HL-60 (cell line): ENCODE measurements at regions not wholly inside any gene's neighbourhood (a gene's known extent, or its start where the extent isn't known, plus 50 kb on each side); places are given as distances from the start of the nearest gene placed in this dataset.

Source experiments
- DNase-seq, 2 experiments: peaks; one replicate each; pipeline ENCODE4 v3.0.0-alpha.2; 2010 to 2020; ENCODE audit warnings: low read depth in 1 of 2, low spot score in 1 of 2
- H3K27ac ChIP-seq: fragments of 250-450 bp; sonication (Bioruptor Pico); replicated peaks from 2 replicates; pipeline ENCODE4 v1.5.1; 2020; ENCODE audit warnings: mild to moderate bottlenecking, moderate library complexity
- H3K27me3 ChIP-seq: fragments of 250-450 bp; sonication (Bioruptor Pico); 2 replicates; pipeline ENCODE4 v1.5.1; 2021; ENCODE audit warnings: mild to moderate bottlenecking, moderate library complexity; ENCODE audit not compliant: insufficient read depth, poor library complexity, severe bottlenecking
- H3K4me3 ChIP-seq: replicated peaks from 2 replicates; pipeline ENCODE4 v1.5.1; 2011; ENCODE audit warnings: mild to moderate bottlenecking, control low read depth, low read length; ENCODE audit not compliant: insufficient read depth
- GABPA ChIP-seq: IDR thresholded peaks from 2 replicates; pipeline ENCODE4 v1.6.1; 2012; ENCODE audit warnings: low read depth
- POLR2AphosphoS5 ChIP-seq: IDR thresholded peaks from 2 replicates; pipeline ENCODE4 v1.6.1; 2012; ENCODE audit warnings: low read depth
- SPI1 ChIP-seq: IDR thresholded peaks from 2 replicates; pipeline ENCODE4 v1.6.1; 2012; ENCODE audit warnings: low read depth, mild to moderate bottlenecking, borderline replicate concordance
- TF ChIP-seq, protein P1 (sequence below): IDR thresholded peaks from one replicate; pipeline ENCODE4 v1.5.1; 2011; ENCODE audit warnings: low read length, control low read depth, inconsistent platforms; ENCODE audit not compliant: insufficient read depth
- TF ChIP-seq, protein P2 (sequence below): IDR thresholded peaks from 2 replicates; pipeline ENCODE4 v1.6.1; 2012; ENCODE audit warnings: low read depth; ENCODE audit not compliant: insufficient replicate concordance

DNA sequence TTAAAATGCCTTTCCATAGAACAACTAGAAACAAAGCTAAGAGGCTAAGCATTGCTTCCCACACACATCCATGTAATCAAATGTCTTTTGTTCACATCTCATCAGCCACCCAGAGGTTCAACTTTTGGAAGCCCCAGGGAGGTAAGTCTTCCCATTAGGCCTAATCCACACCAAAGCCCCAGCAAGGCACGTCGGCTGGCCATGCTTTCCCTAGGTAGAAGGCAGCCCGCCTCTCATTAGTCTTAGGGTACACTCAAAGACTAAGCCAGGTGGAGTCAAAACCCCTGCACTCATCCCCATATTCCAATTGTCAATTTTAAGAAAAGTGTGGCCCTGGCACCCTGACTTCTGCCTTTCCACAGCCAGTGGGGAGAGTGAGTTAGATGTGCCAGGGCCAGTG is 87.9 kb downstream of the ATPSCKMT start:
- no peaks in the 10 kb centered on the region for H3K27me3 ChIP-seq
- no peak for TF ChIP-seq GABPA
- TF ChIP-seq, protein P1, sequence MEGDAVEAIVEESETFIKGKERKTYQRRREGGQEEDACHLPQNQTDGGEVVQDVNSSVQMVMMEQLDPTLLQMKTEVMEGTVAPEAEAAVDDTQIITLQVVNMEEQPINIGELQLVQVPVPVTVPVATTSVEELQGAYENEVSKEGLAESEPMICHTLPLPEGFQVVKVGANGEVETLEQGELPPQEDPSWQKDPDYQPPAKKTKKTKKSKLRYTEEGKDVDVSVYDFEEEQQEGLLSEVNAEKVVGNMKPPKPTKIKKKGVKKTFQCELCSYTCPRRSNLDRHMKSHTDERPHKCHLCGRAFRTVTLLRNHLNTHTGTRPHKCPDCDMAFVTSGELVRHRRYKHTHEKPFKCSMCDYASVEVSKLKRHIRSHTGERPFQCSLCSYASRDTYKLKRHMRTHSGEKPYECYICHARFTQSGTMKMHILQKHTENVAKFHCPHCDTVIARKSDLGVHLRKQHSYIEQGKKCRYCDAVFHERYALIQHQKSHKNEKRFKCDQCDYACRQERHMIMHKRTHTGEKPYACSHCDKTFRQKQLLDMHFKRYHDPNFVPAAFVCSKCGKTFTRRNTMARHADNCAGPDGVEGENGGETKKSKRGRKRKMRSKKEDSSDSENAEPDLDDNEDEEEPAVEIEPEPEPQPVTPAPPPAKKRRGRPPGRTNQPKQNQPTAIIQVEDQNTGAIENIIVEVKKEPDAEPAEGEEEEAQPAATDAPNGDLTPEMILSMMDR = no peak
- no peak for TF ChIP-seq POLR2AphosphoS5
- TF ChIP-seq SPI1 = no peak
- TF ChIP-seq, protein P2, sequence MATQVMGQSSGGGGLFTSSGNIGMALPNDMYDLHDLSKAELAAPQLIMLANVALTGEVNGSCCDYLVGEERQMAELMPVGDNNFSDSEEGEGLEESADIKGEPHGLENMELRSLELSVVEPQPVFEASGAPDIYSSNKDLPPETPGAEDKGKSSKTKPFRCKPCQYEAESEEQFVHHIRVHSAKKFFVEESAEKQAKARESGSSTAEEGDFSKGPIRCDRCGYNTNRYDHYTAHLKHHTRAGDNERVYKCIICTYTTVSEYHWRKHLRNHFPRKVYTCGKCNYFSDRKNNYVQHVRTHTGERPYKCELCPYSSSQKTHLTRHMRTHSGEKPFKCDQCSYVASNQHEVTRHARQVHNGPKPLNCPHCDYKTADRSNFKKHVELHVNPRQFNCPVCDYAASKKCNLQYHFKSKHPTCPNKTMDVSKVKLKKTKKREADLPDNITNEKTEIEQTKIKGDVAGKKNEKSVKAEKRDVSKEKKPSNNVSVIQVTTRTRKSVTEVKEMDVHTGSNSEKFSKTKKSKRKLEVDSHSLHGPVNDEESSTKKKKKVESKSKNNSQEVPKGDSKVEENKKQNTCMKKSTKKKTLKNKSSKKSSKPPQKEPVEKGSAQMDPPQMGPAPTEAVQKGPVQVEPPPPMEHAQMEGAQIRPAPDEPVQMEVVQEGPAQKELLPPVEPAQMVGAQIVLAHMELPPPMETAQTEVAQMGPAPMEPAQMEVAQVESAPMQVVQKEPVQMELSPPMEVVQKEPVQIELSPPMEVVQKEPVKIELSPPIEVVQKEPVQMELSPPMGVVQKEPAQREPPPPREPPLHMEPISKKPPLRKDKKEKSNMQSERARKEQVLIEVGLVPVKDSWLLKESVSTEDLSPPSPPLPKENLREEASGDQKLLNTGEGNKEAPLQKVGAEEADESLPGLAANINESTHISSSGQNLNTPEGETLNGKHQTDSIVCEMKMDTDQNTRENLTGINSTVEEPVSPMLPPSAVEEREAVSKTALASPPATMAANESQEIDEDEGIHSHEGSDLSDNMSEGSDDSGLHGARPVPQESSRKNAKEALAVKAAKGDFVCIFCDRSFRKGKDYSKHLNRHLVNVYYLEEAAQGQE = no peak
- H3K4me3 ChIP-seq = no peak overlapping the region
- DNase-seq = no peak
- H3K27ac ChIP-seq = no peak overlapping the region

DNA sequence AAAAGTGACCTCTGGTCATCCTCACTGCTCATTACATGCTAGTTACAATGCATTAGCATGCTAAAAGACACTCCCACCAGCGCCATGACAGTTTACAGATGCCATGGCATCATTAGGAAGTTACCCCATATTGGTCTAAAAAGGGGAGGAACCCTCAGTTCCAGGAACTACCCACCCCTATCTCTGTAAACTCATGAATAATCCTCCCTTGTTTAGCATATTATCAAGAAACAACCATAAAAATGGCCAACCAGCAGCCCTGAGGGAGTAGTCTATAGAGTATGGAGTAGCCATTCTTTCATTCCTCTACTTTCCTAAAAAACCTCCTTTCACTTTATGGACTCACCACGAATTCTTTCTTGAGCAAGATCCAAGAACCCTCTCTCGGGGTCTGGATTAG is 89.4 kb downstream of the ATPSCKMT start:
- H3K27me3 ChIP-seq = no peaks in the 10 kb centered on the region
- H3K4me3 ChIP-seq = no peak overlapping the region
- DNase-seq = no peak
- TF ChIP-seq GABPA (no peak), POLR2AphosphoS5 (no peak), SPI1 (no peak)
- TF ChIP-seq, protein P1 = no peak
- TF ChIP-seq, protein P2 = no peak
- H3K27ac ChIP-seq = no peak overlapping the region

DNA sequence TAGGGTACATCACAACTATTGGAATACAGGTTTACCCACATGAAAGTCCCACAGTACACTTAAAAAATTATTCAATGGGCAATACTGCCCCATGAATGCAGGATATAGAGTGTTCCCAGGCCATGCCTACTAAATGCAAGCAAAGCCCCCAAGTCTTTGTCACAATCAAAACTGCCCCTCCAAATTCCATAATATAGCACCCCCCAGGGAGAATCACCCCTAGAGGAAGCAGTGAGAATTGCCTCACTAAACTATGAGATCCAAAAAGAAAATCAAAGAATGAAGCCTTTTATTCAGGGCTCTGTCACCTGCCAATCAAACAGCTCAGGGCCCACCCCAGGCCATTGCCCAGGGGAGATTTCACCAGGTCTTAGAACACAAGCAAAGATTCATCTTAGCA is 90.8 kb downstream of the ATPSCKMT start:
- DNase-seq = no peak
- TF ChIP-seq POLR2AphosphoS5 = no peak
- TF ChIP-seq, protein P1 = no peak
- no peak for TF ChIP-seq GABPA
- TF ChIP-seq, protein P2 = no peak
- no peak for TF ChIP-seq SPI1
- no peak overlapping the region for H3K27ac ChIP-seq
- H3K27me3 ChIP-seq = no peaks in the 10 kb centered on the region
- H3K4me3 ChIP-seq = no peak overlapping the region
